HG02885 (cell line): ENCODE measurements at regions not wholly inside any gene's neighbourhood (a gene's known extent, or its start where the extent isn't known, plus 50 kb on each side); places are given as distances from the start of the nearest gene placed in this dataset.

Experiments
- ATAC-seq: cut with Tn5 transposase; IDR thresholded peaks from one replicate; pipeline ENCODE4 v1.9.1; 2021; ENCODE audit warnings: mild to moderate bottlenecking; ENCODE audit not compliant: unreplicated experiment, poor library complexity

GRCh38 chr2:792687-793086 is 115.5 kb upstream of the TMEM18 start:
- no peak for ATAC-seq

GRCh38 chr2:790634-791245 is 113.5 kb upstream of the TMEM18 start:
- ATAC-seq: no peak

- ATAC-seq: no peak
Measured at GRCh38 chr2:790081-790480, 112.9 kb upstream of the TMEM18 start.

GRCh38 chr2:789529-789928 is 112.3 kb upstream of the TMEM18 start:
- no peak for ATAC-seq

- no peak for ATAC-seq
Measured at GRCh38 chr2:788227-789032, 111.2 kb upstream of the TMEM18 start.

- ATAC-seq: no peak
Measured at GRCh38 chr2:784753-785152, 107.5 kb upstream of the TMEM18 start.

- no peak for ATAC-seq
Measured at GRCh38 chr2:780581-780980, 103.4 kb upstream of the TMEM18 start.

- ATAC-seq: no peak
Measured at GRCh38 chr2:780002-780401, 102.8 kb upstream of the TMEM18 start.

- no peak for ATAC-seq
Measured at GRCh38 chr2:778731-779350, 101.6 kb upstream of the TMEM18 start.

- ATAC-seq: no peak
Measured at GRCh38 chr2:777546-777945, 100.3 kb upstream of the TMEM18 start.

GRCh38 chr2:777051-777450 is 99.8 kb upstream of the TMEM18 start:
- ATAC-seq: no peak

- no peak for ATAC-seq
Measured at GRCh38 chr2:776487-776886, 99.3 kb upstream of the TMEM18 start.

- no peak for ATAC-seq
Measured at GRCh38 chr2:776038-776437, 98.8 kb upstream of the TMEM18 start.

GRCh38 chr2:774436-774835 is 97.2 kb upstream of the TMEM18 start:
- no peak for ATAC-seq

GRCh38 chr2:773256-774160 is 96.3 kb upstream of the TMEM18 start:
- ATAC-seq: no peak

GRCh38 chr2:771538-771937 is 94.3 kb upstream of the TMEM18 start:
- no peak for ATAC-seq

- ATAC-seq: no peak
Measured at GRCh38 chr2:770776-771175, 93.6 kb upstream of the TMEM18 start.

- ATAC-seq: no peak
Measured at GRCh38 chr2:769771-770170, 92.6 kb upstream of the TMEM18 start.

GRCh38 chr2:768451-768850 is 91.2 kb upstream of the TMEM18 start:
- ATAC-seq: no peak

- no peak for ATAC-seq
Measured at GRCh38 chr2:767944-768343, 90.7 kb upstream of the TMEM18 start.

GRCh38 chr2:767440-767839 is 90.2 kb upstream of the TMEM18 start:
- ATAC-seq: no peak
